Rectal smooth muscle tissue (tissue), 1 donor: ENCODE measurements at regions not wholly inside any gene's neighbourhood (a gene's known extent, or its start where the extent isn't known, plus 50 kb on each side); places are given as distances from the start of the nearest gene placed in this dataset.

Source experiments
- H3K27ac ChIP-seq: one replicate; pipeline ENCODE4 v1.7.0; 2013; ENCODE audit warnings: low read depth, low read length, inconsistent platforms
- H3K27me3 ChIP-seq: one replicate; pipeline ENCODE4 v1.7.0; 2013; ENCODE audit warnings: low read length; ENCODE audit not compliant: control insufficient read depth, insufficient read depth
- H3K36me3 ChIP-seq: one replicate; pipeline ENCODE4 v1.7.0; 2013; ENCODE audit warnings: low read length; ENCODE audit not compliant: control insufficient read depth, insufficient read depth
- H3K4me1 ChIP-seq: one replicate; pipeline ENCODE4 v1.7.0; 2013; ENCODE audit warnings: low read length; ENCODE audit not compliant: control insufficient read depth, insufficient read depth
- H3K4me3 ChIP-seq: one replicate; pipeline ENCODE4 v1.7.0; 2013; ENCODE audit warnings: low read length
- H3K9ac ChIP-seq: one replicate; pipeline ENCODE4 v1.7.0; 2013; ENCODE audit warnings: low read length

DNA sequence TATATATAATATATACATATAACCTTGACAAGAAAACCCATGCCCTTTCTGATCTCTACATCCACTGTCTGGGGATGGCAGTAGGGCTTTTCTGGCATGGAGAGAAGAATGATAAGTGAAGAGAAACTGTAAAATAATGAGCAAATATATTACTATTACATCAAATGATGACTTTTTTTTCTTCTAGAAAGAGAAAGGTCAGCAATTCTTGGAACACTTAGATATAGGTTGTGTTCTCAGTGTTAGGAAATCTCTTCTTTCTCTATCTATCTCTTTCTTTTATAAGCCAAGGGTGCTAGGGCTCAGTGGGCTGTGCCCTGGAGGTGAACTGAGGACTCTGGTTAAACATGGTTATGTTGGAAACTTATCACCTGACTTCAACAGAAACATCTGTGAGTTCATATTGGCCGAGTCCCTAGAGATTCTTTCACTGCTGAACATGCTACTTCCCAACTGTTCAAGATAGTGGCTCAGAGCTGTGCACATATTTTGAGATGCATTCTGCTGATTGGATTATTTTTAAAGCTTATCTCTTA lies 265.1 kb downstream of the GBA3 start:
- Histone ChIP-seq H3K27ac (no peak overlapping the region), H3K4me3 (no peak overlapping the region), H3K27me3 (no peaks in the 10 kb centered on the region), H3K36me3 (no peaks in the 10 kb centered on the region), H3K9ac (no peak overlapping the region), H3K4me1 (no peaks in the 10 kb centered on the region)

GRCh38 chr4:22949161-22949855 lies 256.6 kb downstream of the GBA3 start:
- Histone ChIP-seq H3K36me3 (no peaks in the 10 kb centered on the region), H3K4me1 (no peaks in the 10 kb centered on the region), H3K9ac (no peak overlapping the region), H3K27ac (no peak overlapping the region), H3K4me3 (no peak overlapping the region), H3K27me3 (no peaks in the 10 kb centered on the region)

DNA sequence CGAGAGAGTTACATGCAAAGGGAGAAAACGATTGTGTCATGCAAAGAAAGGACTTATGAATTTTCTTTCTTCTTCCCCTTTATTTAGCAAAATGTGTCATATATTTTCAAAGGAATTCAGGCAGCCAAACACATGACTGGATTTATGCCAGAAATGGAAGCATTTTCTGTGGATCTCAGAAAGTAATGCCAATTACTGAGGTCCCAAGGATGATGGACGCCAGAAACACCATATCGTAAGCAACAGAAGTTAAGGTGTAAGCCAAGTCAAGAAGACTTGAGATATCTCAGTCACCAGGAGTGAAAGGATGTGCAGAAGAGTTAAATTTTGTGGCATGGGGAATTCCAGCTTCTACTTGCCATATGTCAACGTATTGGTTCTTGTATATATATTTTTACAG lies 255.1 kb downstream of the GBA3 start:
- Histone ChIP-seq H3K27ac (no peak overlapping the region), H3K27me3 (no peaks in the 10 kb centered on the region), H3K4me3 (no peak overlapping the region), H3K36me3 (no peaks in the 10 kb centered on the region), H3K4me1 (no peaks in the 10 kb centered on the region), H3K9ac (no peak overlapping the region)

GRCh38 chr4:22942920-22943559 lies 250.3 kb downstream of the GBA3 start:
- Histone ChIP-seq H3K9ac (no peak overlapping the region), H3K27me3 (no peaks in the 10 kb centered on the region), H3K4me3 (no peak overlapping the region), H3K4me1 (no peaks in the 10 kb centered on the region), H3K27ac (no peak overlapping the region), H3K36me3 (no peaks in the 10 kb centered on the region)

DNA sequence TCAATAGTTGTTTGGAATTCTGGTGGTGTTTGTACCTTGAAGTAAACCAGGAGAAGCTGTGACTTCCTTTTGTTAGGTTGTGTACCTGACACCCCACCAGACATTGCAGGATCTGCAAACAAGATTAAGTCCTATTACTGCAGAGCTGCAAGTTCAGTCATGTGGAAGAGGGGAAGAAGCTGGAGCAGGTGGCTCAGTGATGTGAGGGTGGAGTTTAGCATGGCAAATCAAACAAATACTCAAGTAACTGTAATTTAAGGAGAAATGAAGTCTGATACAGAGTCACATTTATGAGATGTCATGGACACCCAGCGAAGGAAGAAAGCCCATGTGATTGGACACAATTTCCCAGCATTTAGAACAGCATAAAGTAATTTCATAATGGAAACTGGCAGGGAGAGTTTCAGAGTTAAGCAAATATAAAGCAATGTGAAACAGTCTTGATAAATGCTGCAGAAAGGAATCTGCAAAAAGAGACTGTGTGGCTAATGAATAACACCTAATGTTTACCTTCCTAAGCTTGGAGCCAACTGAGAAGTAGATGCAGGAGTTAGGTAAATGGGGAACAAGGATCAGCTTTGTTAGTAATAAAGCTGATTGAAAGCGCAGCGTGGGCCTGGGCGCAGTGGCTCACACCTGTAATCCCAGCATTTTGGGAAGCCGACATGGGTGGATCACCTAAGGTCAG lies 249.1 kb downstream of the GBA3 start:
- Histone ChIP-seq H3K27me3 (no peaks in the 10 kb centered on the region), H3K9ac (no peak overlapping the region), H3K4me1 (no peaks in the 10 kb centered on the region), H3K4me3 (no peak overlapping the region), H3K36me3 (no peaks in the 10 kb centered on the region), H3K27ac (no peak overlapping the region)

GRCh38 chr4:22932326-22932725 lies 239.6 kb downstream of the GBA3 start:
- H3K9ac ChIP-seq = no peak overlapping the region
- no peaks in the 10 kb centered on the region for H3K27me3 ChIP-seq
- no peak overlapping the region for H3K4me3 ChIP-seq
- H3K4me1 ChIP-seq = no peaks in the 10 kb centered on the region
- H3K27ac ChIP-seq = no peak overlapping the region
- H3K36me3 ChIP-seq = no peaks in the 10 kb centered on the region

DNA sequence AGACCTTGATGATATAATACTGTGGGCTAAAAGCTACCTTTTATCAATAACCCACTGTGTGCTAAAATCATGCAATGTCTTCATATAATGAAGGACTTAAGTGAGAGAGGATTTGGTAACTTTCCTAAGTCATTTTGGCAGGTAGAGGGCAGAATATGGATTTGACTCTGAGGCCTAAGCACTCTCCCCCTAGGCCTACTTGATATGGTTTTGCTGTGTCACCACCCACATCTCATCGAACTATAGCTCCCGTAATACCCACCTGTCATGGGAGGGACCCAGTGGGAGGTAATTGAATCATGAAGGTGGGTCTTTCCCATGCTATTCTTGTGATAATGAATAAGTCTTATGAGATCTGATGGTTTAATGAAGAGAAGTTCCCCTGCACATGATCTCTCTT lies 229.7 kb downstream of the GBA3 start:
- Histone ChIP-seq H3K27ac (no peak overlapping the region), H3K4me3 (no peak overlapping the region), H3K4me1 (no peaks in the 10 kb centered on the region), H3K36me3 (no peaks in the 10 kb centered on the region), H3K27me3 (no peaks in the 10 kb centered on the region), H3K9ac (no peak overlapping the region)

- H3K9ac ChIP-seq = no peak overlapping the region
- H3K4me1 ChIP-seq = no peaks in the 10 kb centered on the region
- H3K27ac ChIP-seq = no peak overlapping the region
- H3K27me3 ChIP-seq = no peaks in the 10 kb centered on the region
- no peak overlapping the region for H3K4me3 ChIP-seq
- no peaks in the 10 kb centered on the region for H3K36me3 ChIP-seq
Observed at GRCh38 chr4:22921936-22922335, 229.2 kb downstream of the GBA3 start.

DNA sequence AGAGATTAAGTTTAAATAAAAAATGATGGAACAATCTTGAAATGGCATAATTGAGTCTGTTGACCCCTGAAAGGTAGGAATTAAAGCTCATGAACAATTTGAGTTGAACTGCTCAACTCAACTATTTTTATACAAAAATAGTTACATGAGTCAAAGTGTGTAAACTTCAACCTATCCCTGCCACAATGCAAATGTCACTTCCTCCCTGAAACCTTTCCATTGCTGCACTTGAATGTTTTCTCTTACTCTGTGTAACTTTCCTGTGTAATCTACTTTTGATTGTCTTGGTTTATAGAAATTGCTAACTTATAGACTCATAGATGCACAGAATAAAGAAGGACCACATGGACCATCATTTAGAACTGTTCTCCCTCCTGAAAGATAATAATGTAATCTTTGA lies 218.5 kb downstream of the GBA3 start:
- H3K9ac ChIP-seq = no peak overlapping the region
- H3K4me1 ChIP-seq = no peaks in the 10 kb centered on the region
- no peaks in the 10 kb centered on the region for H3K36me3 ChIP-seq
- H3K27ac ChIP-seq = no peak overlapping the region
- no peaks in the 10 kb centered on the region for H3K27me3 ChIP-seq
- no peak overlapping the region for H3K4me3 ChIP-seq

GRCh38 chr4:22910200-22910599 lies 217.5 kb downstream of the GBA3 start:
- Histone ChIP-seq H3K9ac (no peak overlapping the region), H3K4me3 (no peak overlapping the region), H3K36me3 (no peaks in the 10 kb centered on the region), H3K27me3 (no peaks in the 10 kb centered on the region), H3K4me1 (no peaks in the 10 kb centered on the region), H3K27ac (no peak overlapping the region)

DNA sequence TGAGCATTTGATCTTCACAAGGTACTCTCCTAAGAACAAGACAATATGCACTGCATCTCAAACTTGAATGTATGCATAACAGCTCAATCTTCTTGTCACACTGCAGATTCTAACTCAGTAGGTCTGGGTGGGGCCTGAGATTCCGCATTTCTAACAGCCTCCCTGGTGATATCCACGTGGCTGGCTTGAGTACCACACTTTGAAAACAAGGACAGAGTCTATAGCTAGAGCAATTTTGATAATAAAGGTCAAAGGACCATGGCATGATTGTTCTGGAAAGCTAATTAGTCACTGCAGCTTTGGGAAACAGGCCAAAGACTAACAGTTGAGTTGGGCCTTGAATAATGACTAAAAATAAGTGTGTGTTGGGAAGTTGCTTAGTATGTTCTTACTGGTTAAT lies 213.3 kb downstream of the GBA3 start:
- H3K36me3 ChIP-seq = no peaks in the 10 kb centered on the region
- H3K9ac ChIP-seq = no peak overlapping the region
- H3K4me3 ChIP-seq = no peak overlapping the region
- no peaks in the 10 kb centered on the region for H3K4me1 ChIP-seq
- H3K27me3 ChIP-seq = no peaks in the 10 kb centered on the region
- H3K27ac ChIP-seq = no peak overlapping the region

GRCh38 chr4:22903913-22904312 lies 211.2 kb downstream of the GBA3 start:
- H3K9ac ChIP-seq = no peak overlapping the region
- no peak overlapping the region for H3K27ac ChIP-seq
- H3K36me3 ChIP-seq = no peaks in the 10 kb centered on the region
- no peak overlapping the region for H3K4me3 ChIP-seq
- no peaks in the 10 kb centered on the region for H3K4me1 ChIP-seq
- no peaks in the 10 kb centered on the region for H3K27me3 ChIP-seq
